ENCODE measurements at regions not wholly inside any gene's neighbourhood (a gene's known extent, or its start where the extent isn't known, plus 50 kb on each side); places are given as distances from the start of the nearest gene placed in this dataset.

- no peak for TF ChIP-seq SRF (IDR thresholded peaks at IDR 0.05; ENCODE audit: low read depth in 2 of 2, low read length in 2 of 2)
- no peak for TF ChIP-seq CTCF (IDR thresholded peaks at IDR 0.05 in 2 of 3, conservative IDR thresholded peaks at IDR 0.05 in 1 of 3; ENCODE audit: control insufficient read depth in 2 of 3, extremely low read depth in 1 of 3, insufficient read depth in 1 of 3, low read depth in 3 of 3, low read length in 3 of 3)
- no peak for TF ChIP-seq MEF2A (IDR thresholded peaks at IDR 0.05; ENCODE audit: insufficient read depth, low read depth, low read length)
- TF ChIP-seq BACH1 (IDR thresholded peaks at IDR 0.05; ENCODE audit: borderline replicate concordance): no peak
- TF ChIP-seq ZBTB33 (IDR thresholded peaks at IDR 0.05): no peak
- TF ChIP-seq ELK1 (IDR thresholded peaks at IDR 0.05; ENCODE audit: low read depth, low read length): no peak
- TF ChIP-seq SP1 (IDR thresholded peaks at IDR 0.05; ENCODE audit: low read depth, low read length): no peak
- TF ChIP-seq ZNF274 (IDR thresholded peaks at IDR 0.05; ENCODE audit: insufficient read depth, insufficient read length): no peak
- no peak for TF ChIP-seq NRF1 (conservative IDR thresholded peaks at IDR 0.05; ENCODE audit: low read depth, low read length)
- no peak for TF ChIP-seq CBFB (IDR thresholded peaks at IDR 0.05; ENCODE audit: low read depth)
- TF ChIP-seq POLR2AphosphoS5 (IDR thresholded peaks at IDR 0.05; ENCODE audit: low read length): no peak
- no peak for TF ChIP-seq MEF2B (IDR thresholded peaks at IDR 0.05; ENCODE audit: partially characterized antibody, poor library complexity, severe bottlenecking)
- TF ChIP-seq RAD51 (IDR thresholded peaks at IDR 0.05): no peak
- no peak for TF ChIP-seq PML (IDR thresholded peaks at IDR 0.05; ENCODE audit: low read length)
These were observed 198.4 kb upstream of the ZNF717 start for GRCh38 chr3:75983609-75984290.
